IMR-90 (cell line): ENCODE measurements at regions not wholly inside any gene's neighbourhood (a gene's known extent, or its start where the extent isn't known, plus 50 kb on each side); places are given as distances from the start of the nearest gene placed in this dataset.

Experiments
- BHLHE40 ChIP-seq: fragments of 150-350 bp; IDR thresholded peaks from 2 replicates; pipeline ENCODE4 v1.6.1; 2016; ENCODE audit warnings: mild to moderate bottlenecking, low read depth, low read length
- CEBPB ChIP-seq: IDR thresholded peaks from 2 replicates; pipeline ENCODE4 v1.6.1; 2012; ENCODE audit warnings: low read depth, low read length, improper control_type of control experiment
- POLR2A ChIP-seq: IDR thresholded peaks from 2 replicates; pipeline ENCODE4 v1.6.1; 2012; ENCODE audit warnings: mild to moderate bottlenecking, low read depth, low read length
- TF ChIP-seq, protein P1 (sequence below): conservative IDR thresholded peaks from 2 replicates; pipeline ENCODE4 v1.5.1; 2012; ENCODE audit warnings: mild to moderate bottlenecking, low read depth, low read length, improper control_type of control experiment

DNA sequence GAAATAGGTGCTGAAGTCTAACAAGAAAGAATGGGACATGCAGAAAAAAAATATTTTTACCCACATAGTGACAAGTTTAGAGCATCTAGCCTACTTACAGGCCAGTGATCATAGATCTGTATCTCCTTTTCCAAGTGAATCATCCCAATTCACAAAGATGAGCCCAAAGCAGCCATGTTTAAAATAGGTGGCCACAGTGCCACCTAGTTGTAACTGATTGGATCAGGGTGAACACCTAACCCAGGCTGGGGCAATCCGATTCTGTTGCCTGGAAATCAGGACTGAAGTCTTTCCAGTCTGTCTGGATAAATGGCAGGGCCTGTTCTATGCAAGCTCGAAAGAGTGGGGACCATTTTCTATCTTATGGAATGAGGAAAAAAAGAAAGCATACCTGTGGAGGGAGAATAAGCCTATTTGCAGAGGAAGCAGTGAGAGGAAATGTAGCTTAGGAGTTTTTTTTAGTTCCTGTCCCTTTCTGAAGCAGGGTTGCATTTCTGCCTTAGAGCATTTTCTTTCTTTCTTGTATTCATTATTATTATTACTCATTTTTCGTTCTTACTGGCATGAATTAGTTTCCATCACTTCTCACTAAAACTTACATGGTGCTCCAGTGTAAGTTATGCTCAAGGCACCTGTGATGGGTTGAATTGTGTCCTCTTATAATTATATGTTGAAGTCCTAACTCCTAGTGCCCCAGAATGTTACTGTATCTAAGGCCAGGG, 113.2 kb upstream of the RAG2 start:
- TF ChIP-seq, protein P1, sequence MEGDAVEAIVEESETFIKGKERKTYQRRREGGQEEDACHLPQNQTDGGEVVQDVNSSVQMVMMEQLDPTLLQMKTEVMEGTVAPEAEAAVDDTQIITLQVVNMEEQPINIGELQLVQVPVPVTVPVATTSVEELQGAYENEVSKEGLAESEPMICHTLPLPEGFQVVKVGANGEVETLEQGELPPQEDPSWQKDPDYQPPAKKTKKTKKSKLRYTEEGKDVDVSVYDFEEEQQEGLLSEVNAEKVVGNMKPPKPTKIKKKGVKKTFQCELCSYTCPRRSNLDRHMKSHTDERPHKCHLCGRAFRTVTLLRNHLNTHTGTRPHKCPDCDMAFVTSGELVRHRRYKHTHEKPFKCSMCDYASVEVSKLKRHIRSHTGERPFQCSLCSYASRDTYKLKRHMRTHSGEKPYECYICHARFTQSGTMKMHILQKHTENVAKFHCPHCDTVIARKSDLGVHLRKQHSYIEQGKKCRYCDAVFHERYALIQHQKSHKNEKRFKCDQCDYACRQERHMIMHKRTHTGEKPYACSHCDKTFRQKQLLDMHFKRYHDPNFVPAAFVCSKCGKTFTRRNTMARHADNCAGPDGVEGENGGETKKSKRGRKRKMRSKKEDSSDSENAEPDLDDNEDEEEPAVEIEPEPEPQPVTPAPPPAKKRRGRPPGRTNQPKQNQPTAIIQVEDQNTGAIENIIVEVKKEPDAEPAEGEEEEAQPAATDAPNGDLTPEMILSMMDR, result no peak
- TF ChIP-seq POLR2A (no peak), BHLHE40 (no peak), CEBPB (no peak)
